IPS-18a (cell line): ENCODE measurements at regions not wholly inside any gene's neighbourhood (a gene's known extent, or its start where the extent isn't known, plus 50 kb on each side); places are given as distances from the start of the nearest gene placed in this dataset.
"Not testable (repeated sequence)": the region's sequence is repeated elsewhere in the genome, so short reads cannot be mapped to it uniquely, and the experiment has no call there.

Experiments
- H3K27ac ChIP-seq: one replicate; pipeline ENCODE4 v1.5.1; 2013; ENCODE audit warnings: low read length
- H3K27me3 ChIP-seq: one replicate; pipeline ENCODE4 v1.6.1; 2013; ENCODE audit warnings: mild to moderate bottlenecking, low read length; ENCODE audit not compliant: control insufficient read depth, insufficient read depth
- H3K36me3 ChIP-seq: one replicate; pipeline ENCODE4 v1.6.1; 2013; ENCODE audit warnings: low read depth, low read length; ENCODE audit not compliant: control insufficient read depth
- H3K4me1 ChIP-seq: one replicate; pipeline ENCODE4 v1.6.1; 2013; ENCODE audit warnings: low read depth, low read length; ENCODE audit not compliant: control insufficient read depth
- H3K4me3 ChIP-seq: one replicate; pipeline ENCODE4 v1.5.1; 2013; ENCODE audit warnings: low read length
- H3K9ac ChIP-seq: one replicate; pipeline ENCODE4 v1.6.1; 2013; ENCODE audit warnings: mild to moderate bottlenecking, low read length, moderate library complexity
- H3K9me3 ChIP-seq: one replicate; pipeline ENCODE4 v1.6.1; 2013; ENCODE audit warnings: low read depth, low read length; ENCODE audit not compliant: control insufficient read depth

- Histone ChIP-seq H3K36me3 (no peaks in the 10 kb centered on the region), H3K27ac (no peak overlapping the region), H3K27me3 (no peaks in the 10 kb centered on the region), H3K9ac (no peak overlapping the region), H3K4me1 (no peaks in the 10 kb centered on the region), H3K9me3 (peaks cover 12% of the 10 kb centered on the region), H3K4me3 (no peak overlapping the region)
Observed at GRCh38 chr6:140744659-140745320, 1370.3 kb upstream of the CITED2 start.

GRCh38 chr6:140736231-140736630, 1361.8 kb upstream of the CITED2 start:
- no peaks in the 10 kb centered on the region for H3K4me1 ChIP-seq
- no peak overlapping the region for H3K9ac ChIP-seq
- no peaks in the 10 kb centered on the region for H3K36me3 ChIP-seq
- no peak overlapping the region for H3K27ac ChIP-seq
- H3K4me3 ChIP-seq: no peak overlapping the region
- H3K27me3 ChIP-seq: no peaks in the 10 kb centered on the region
- H3K9me3 ChIP-seq: no peaks in the 10 kb centered on the region

GRCh38 chr6:140732991-140733390, 1358.5 kb upstream of the CITED2 start:
- no peaks in the 10 kb centered on the region for H3K4me1 ChIP-seq
- H3K36me3 ChIP-seq: no peaks in the 10 kb centered on the region
- no peaks in the 10 kb centered on the region for H3K27me3 ChIP-seq
- H3K9ac ChIP-seq: no peak overlapping the region
- H3K4me3 ChIP-seq: no peak overlapping the region
- no peak overlapping the region for H3K27ac ChIP-seq
- H3K9me3 ChIP-seq: no peaks in the 10 kb centered on the region

GRCh38 chr6:140732155-140732554, 1357.7 kb upstream of the CITED2 start:
- H3K27ac ChIP-seq: no peak overlapping the region

GRCh38 chr6:140731741-140732140, 1357.3 kb upstream of the CITED2 start:
- no peak overlapping the region for H3K9ac ChIP-seq
- H3K4me3 ChIP-seq: no peak overlapping the region
- no peaks in the 10 kb centered on the region for H3K4me1 ChIP-seq
- H3K36me3 ChIP-seq: no peaks in the 10 kb centered on the region
- H3K9me3 ChIP-seq: no peaks in the 10 kb centered on the region
- H3K27ac ChIP-seq: no peak overlapping the region
- no peaks in the 10 kb centered on the region for H3K27me3 ChIP-seq

More at GRCh38 chr6:140732155-140732554, 1357.7 kb upstream of the CITED2 start:
- Histone ChIP-seq H3K9me3 (no peaks in the 10 kb centered on the region), H3K4me1 (no peaks in the 10 kb centered on the region), H3K36me3 (no peaks in the 10 kb centered on the region), H3K9ac (no peak overlapping the region), H3K27me3 (no peaks in the 10 kb centered on the region), H3K4me3 (no peak overlapping the region)

GRCh38 chr6:140729521-140729920, 1355.1 kb upstream of the CITED2 start:
- H3K4me3 ChIP-seq: no peak overlapping the region
- no peaks in the 10 kb centered on the region for H3K36me3 ChIP-seq
- no peak overlapping the region for H3K27ac ChIP-seq
- no peaks in the 10 kb centered on the region for H3K27me3 ChIP-seq
- no peaks in the 10 kb centered on the region for H3K4me1 ChIP-seq
- H3K9me3 ChIP-seq: no peaks in the 10 kb centered on the region
- H3K9ac ChIP-seq: no peak overlapping the region

GRCh38 chr6:140718021-140718420, 1343.6 kb upstream of the CITED2 start:
- no peak overlapping the region for H3K4me3 ChIP-seq
- H3K4me1 ChIP-seq: no peaks in the 10 kb centered on the region
- no peak overlapping the region for H3K9ac ChIP-seq
- H3K27ac ChIP-seq: no peak overlapping the region
- no peaks in the 10 kb centered on the region for H3K9me3 ChIP-seq
- H3K27me3 ChIP-seq: no peaks in the 10 kb centered on the region
- no peaks in the 10 kb centered on the region for H3K36me3 ChIP-seq

- no peaks in the 10 kb centered on the region for H3K9me3 ChIP-seq
- H3K27me3 ChIP-seq: no peaks in the 10 kb centered on the region
- no peaks in the 10 kb centered on the region for H3K36me3 ChIP-seq
- no peak overlapping the region for H3K4me3 ChIP-seq
- H3K9ac ChIP-seq: no peak overlapping the region
- H3K27ac ChIP-seq: no peak overlapping the region
- H3K4me1 ChIP-seq: no peaks in the 10 kb centered on the region
Observed at GRCh38 chr6:140713495-140713894, 1339.0 kb upstream of the CITED2 start.

GRCh38 chr6:140711019-140711613, 1336.7 kb upstream of the CITED2 start:
- Histone ChIP-seq H3K27me3 (no peaks in the 10 kb centered on the region), H3K4me1 (no peaks in the 10 kb centered on the region), H3K9ac (no peak overlapping the region), H3K4me3 (no peak overlapping the region), H3K9me3 (no peaks in the 10 kb centered on the region), H3K27ac (no peak overlapping the region), H3K36me3 (no peaks in the 10 kb centered on the region)

- no peaks in the 10 kb centered on the region for H3K27me3 ChIP-seq
- no peaks in the 10 kb centered on the region for H3K4me1 ChIP-seq
- no peak overlapping the region for H3K4me3 ChIP-seq
- no peak overlapping the region for H3K27ac ChIP-seq
- H3K9me3 ChIP-seq: no peaks in the 10 kb centered on the region
- H3K9ac ChIP-seq: no peak overlapping the region
- no peaks in the 10 kb centered on the region for H3K36me3 ChIP-seq
Observed at GRCh38 chr6:140708441-140708840, 1334.0 kb upstream of the CITED2 start.

GRCh38 chr6:140704008-140704407, 1329.6 kb upstream of the CITED2 start:
- H3K4me1 ChIP-seq, H3K27ac ChIP-seq, H3K36me3 ChIP-seq, H3K4me3 ChIP-seq, H3K9me3 ChIP-seq, H3K27me3 ChIP-seq, H3K9ac ChIP-seq: not testable (repeated sequence)

- H3K36me3 ChIP-seq: no peaks in the 10 kb centered on the region
- H3K9ac ChIP-seq: no peak overlapping the region
- no peaks in the 10 kb centered on the region for H3K4me1 ChIP-seq
- H3K9me3 ChIP-seq: no peaks in the 10 kb centered on the region
- H3K27ac ChIP-seq: no peak overlapping the region
- no peaks in the 10 kb centered on the region for H3K27me3 ChIP-seq
- H3K4me3 ChIP-seq: no peak overlapping the region
Observed at GRCh38 chr6:140697585-140697984, 1323.1 kb upstream of the CITED2 start.
